OCI-LY1 (cell line): ENCODE measurements at regions not wholly inside any gene's neighbourhood (a gene's known extent, or its start where the extent isn't known, plus 50 kb on each side); places are given as distances from the start of the nearest gene placed in this dataset.

Experiments
- H2AFZ ChIP-seq: fragments of 200-600 bp; sonication (generic), shearing (Covaris generic); 2 replicates; pipeline ENCODE4 v1.6.0; 2014; ENCODE audit warnings: antibody characterized with exemption, mild to moderate bottlenecking, low read length
- H3F3A ChIP-seq: fragments of 200-600 bp; sonication (generic), shearing (Covaris generic); 2 replicates; pipeline ENCODE4 v1.6.0; 2014; ENCODE audit warnings: mild to moderate bottlenecking, antibody characterized with exemption, low read length, moderate library complexity; ENCODE audit not compliant: insufficient read depth
- H3K27ac ChIP-seq: fragments of 200-600 bp; sonication (generic); 2 replicates; pipeline ENCODE4 v1.5.1; 2014; ENCODE audit warnings: low read length, mixed run types, mild to moderate bottlenecking, low read depth; ENCODE audit not compliant: poor library complexity, severe bottlenecking
- H3K27me3 ChIP-seq: fragments of 200-600 bp; sonication (generic); 2 replicates; pipeline ENCODE4 v1.6.0; 2014; ENCODE audit warnings: antibody characterized with exemption, mild to moderate bottlenecking, low read length, moderate library complexity; ENCODE audit not compliant: insufficient read depth
- H3K36me3 ChIP-seq: fragments of 200-600 bp; sonication (generic); 2 replicates; pipeline ENCODE4 v1.6.1; 2014; ENCODE audit warnings: mild to moderate bottlenecking, antibody characterized with exemption, low read length, moderate library complexity, mixed read lengths; ENCODE audit not compliant: insufficient read depth
- H3K4me1 ChIP-seq: fragments of 200-600 bp; sonication (generic); 2 replicates; pipeline ENCODE4 v1.5.1; 2014; ENCODE audit warnings: mild to moderate bottlenecking, low read length, moderate library complexity; ENCODE audit not compliant: insufficient read depth, severe bottlenecking
- H3K4me2 ChIP-seq: fragments of 200-600 bp; sonication (generic), shearing (Covaris generic); 2 replicates; pipeline ENCODE4 v1.6.1; 2014; ENCODE audit warnings: low read length
- H3K4me3 ChIP-seq: fragments of 200-600 bp; sonication (generic); 2 replicates; pipeline ENCODE4 v1.5.1; 2014; ENCODE audit warnings: low read length, low read depth, mild to moderate bottlenecking, mixed read lengths; ENCODE audit not compliant: poor library complexity, severe bottlenecking
- H3K79me2 ChIP-seq: fragments of 200-600 bp; shearing (Covaris generic); 2 replicates; pipeline ENCODE4 v1.6.1; 2016; ENCODE audit warnings: mixed run types, low read length, mixed read lengths; ENCODE audit not compliant: insufficient read depth
- H3K9ac ChIP-seq: fragments of 200-600 bp; sonication (generic), shearing (Covaris generic); 2 replicates; pipeline ENCODE4 v1.6.1; 2014; ENCODE audit warnings: mild to moderate bottlenecking, low read length, mixed read lengths
- H3K9me2 ChIP-seq: fragments of 200-600 bp; sonication (generic), shearing (Covaris generic); 2 replicates; pipeline ENCODE4 v1.6.1; 2014; ENCODE audit warnings: low read depth, mild to moderate bottlenecking, low read length, mixed read lengths
- H3K9me3 ChIP-seq: fragments of 200-600 bp; shearing (Covaris generic); 2 replicates; pipeline ENCODE4 v1.6.1; 2014; ENCODE audit warnings: low read length, mixed read lengths
- H4K20me1 ChIP-seq: fragments of 200-600 bp; sonication (generic), shearing (Covaris generic); 2 replicates; pipeline ENCODE4 v1.6.0; 2016; ENCODE audit warnings: mild to moderate bottlenecking, low read length; ENCODE audit not compliant: insufficient read depth
- EZH2 ChIP-seq: fragments of 200-600 bp; sonication (generic), shearing (Covaris generic); IDR thresholded peaks from 2 replicates; pipeline ENCODE4 v1.8.0; 2017; ENCODE audit warnings: borderline replicate concordance, mixed run types, mild to moderate bottlenecking, antibody characterized with exemption, low read length, moderate library complexity, mixed read lengths
- TF ChIP-seq, protein P1 (sequence below): fragments of 200-600 bp; sonication (generic), shearing (Covaris generic); IDR thresholded peaks from 2 replicates; pipeline ENCODE4 v1.5.1; 2017; ENCODE audit warnings: mild to moderate bottlenecking, antibody characterized with exemption, low read length, moderate library complexity, mixed read lengths

DNA sequence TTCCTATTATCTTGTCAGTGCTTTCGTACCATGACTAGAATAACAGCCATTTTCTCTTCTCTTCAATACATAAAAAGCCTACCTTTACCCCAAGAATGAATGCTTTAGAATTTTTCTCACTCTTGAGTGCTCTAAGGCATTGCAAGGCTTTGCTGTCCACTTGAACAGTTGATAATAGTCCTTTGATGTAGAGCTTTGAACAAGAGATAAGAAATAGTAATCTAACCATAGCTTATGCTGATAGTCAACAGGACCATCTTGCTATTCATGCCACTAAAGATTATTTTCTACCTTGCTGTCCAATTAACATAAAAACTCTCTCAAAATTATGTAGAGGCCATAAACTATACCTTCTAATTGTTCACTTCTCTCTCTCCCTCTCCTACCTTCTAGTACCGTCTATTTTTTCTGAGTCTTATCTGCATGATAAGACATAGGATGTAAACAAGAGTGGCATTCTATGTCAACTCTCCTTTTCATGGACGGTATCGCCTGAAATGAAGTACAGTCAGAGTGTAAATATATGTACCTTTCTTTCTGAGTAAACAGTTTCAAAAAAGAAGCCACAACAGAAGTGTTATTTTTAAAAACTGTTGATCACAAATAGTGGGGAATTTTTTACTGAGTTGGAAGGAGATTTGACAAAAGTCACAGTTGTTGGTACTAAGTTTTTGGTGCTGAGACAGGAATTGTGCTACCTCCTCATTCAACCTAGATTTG is 297.9 kb downstream of the NDFIP2 start:
- Histone ChIP-seq H3K9me3 (no peaks in the 10 kb centered on the region), H3K9me2 (no peaks in the 10 kb centered on the region), H4K20me1 (no peaks in the 10 kb centered on the region), H3F3A (no peaks in the 10 kb centered on the region), H3K9ac (no peak overlapping the region), H3K27me3 (no peaks in the 10 kb centered on the region), H3K4me3 (no peak overlapping the region), H3K79me2 (no peaks in the 10 kb centered on the region), H3K27ac (no peak overlapping the region), H3K4me1 (no peaks in the 10 kb centered on the region), H2AFZ (no peak overlapping the region), H3K4me2 (no peak overlapping the region), H3K36me3 (no peaks in the 10 kb centered on the region)
- TF ChIP-seq EZH2, result no peak
- TF ChIP-seq, protein P1, sequence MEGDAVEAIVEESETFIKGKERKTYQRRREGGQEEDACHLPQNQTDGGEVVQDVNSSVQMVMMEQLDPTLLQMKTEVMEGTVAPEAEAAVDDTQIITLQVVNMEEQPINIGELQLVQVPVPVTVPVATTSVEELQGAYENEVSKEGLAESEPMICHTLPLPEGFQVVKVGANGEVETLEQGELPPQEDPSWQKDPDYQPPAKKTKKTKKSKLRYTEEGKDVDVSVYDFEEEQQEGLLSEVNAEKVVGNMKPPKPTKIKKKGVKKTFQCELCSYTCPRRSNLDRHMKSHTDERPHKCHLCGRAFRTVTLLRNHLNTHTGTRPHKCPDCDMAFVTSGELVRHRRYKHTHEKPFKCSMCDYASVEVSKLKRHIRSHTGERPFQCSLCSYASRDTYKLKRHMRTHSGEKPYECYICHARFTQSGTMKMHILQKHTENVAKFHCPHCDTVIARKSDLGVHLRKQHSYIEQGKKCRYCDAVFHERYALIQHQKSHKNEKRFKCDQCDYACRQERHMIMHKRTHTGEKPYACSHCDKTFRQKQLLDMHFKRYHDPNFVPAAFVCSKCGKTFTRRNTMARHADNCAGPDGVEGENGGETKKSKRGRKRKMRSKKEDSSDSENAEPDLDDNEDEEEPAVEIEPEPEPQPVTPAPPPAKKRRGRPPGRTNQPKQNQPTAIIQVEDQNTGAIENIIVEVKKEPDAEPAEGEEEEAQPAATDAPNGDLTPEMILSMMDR, result no peak

GRCh38 chr13:79777504-79777903 is 296.5 kb downstream of the NDFIP2 start:
- TF ChIP-seq EZH2, result no peak
- TF ChIP-seq, protein P1, result no peak
- H3K9me2 ChIP-seq, result no peaks in the 10 kb centered on the region

DNA sequence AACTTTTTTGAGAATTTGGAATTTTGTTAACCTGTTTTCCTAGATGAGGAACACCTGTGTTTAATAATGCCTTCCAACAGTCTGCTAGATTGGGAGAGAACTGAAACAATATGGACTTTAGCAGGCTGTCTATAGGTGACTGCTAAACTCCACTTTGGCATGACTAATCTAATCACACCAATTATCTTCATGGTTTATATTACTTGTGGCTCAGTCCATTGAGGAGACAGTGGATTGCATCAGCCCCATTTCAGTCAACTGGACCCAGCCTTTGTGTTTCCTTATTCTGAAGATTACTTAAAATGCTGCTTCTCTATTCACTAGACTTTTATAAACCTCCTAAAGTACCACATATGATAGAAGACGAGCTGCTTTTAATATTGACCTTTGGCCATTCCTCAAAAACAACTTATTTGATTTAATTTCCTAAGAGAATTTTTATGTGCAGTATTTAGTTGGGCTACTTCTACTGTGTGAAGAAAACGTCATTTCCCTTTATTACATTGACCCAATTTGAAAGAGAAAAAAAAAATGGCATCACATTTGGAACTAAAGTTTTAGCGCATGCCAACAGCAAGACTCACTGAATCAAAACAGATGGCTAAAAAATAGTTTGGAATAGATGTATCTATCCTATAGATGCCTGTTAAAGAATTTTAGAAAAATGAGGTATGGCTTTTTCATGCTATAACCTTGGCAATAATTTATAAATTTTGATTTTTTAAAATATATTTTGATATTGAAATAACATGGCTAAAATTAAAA is 295.8 kb downstream of the NDFIP2 start:
- H4K20me1 ChIP-seq, result no peaks in the 10 kb centered on the region
- no peaks in the 10 kb centered on the region for H3K4me1 ChIP-seq
- H3K9me3 ChIP-seq, result no peaks in the 10 kb centered on the region
- H3K4me2 ChIP-seq, result no peak overlapping the region
- H3F3A ChIP-seq, result no peaks in the 10 kb centered on the region
- no peak overlapping the region for H3K9ac ChIP-seq
- no peak overlapping the region for H3K4me3 ChIP-seq
- TF ChIP-seq, protein P1, result no peak
- TF ChIP-seq EZH2, result no peak
- no peaks in the 10 kb centered on the region for H3K79me2 ChIP-seq
- H2AFZ ChIP-seq, result no peak overlapping the region
- no peaks in the 10 kb centered on the region for H3K36me3 ChIP-seq
- no peaks in the 10 kb centered on the region for H3K27me3 ChIP-seq
- H3K27ac ChIP-seq, result no peak overlapping the region
- no peaks in the 10 kb centered on the region for H3K9me2 ChIP-seq

More at GRCh38 chr13:79777504-79777903, 296.5 kb downstream of the NDFIP2 start:
- no peak overlapping the region for H3K4me3 ChIP-seq
- no peak overlapping the region for H2AFZ ChIP-seq
- H3K9me3 ChIP-seq, result no peaks in the 10 kb centered on the region
- no peaks in the 10 kb centered on the region for H3K79me2 ChIP-seq
- H4K20me1 ChIP-seq, result no peaks in the 10 kb centered on the region
- H3F3A ChIP-seq, result no peaks in the 10 kb centered on the region
- no peak overlapping the region for H3K9ac ChIP-seq
- no peaks in the 10 kb centered on the region for H3K27me3 ChIP-seq
- no peak overlapping the region for H3K27ac ChIP-seq
- no peak overlapping the region for H3K4me2 ChIP-seq
- H3K36me3 ChIP-seq, result no peaks in the 10 kb centered on the region
- H3K4me1 ChIP-seq, result no peaks in the 10 kb centered on the region
